Activated CD4-positive, alpha-beta memory T cell treated with anti-CD3 and anti-CD28 coated beads for 36 hours (primary cell): ENCODE measurements at regions not wholly inside any gene's neighbourhood (a gene's known extent, or its start where the extent isn't known, plus 50 kb on each side); places are given as distances from the start of the nearest gene placed in this dataset.

ENCODE experiments used
- CTCF ChIA-PET: fragments of 350-600 bp; sonication (Branson Sonifier 250); formaldehyde crosslinking; loops from one replicate; lab custom pipeline; 2021; ENCODE audit warnings: antibody characterized with exemption, inconsistent platforms; lab: Charles Lee
- POLR2A ChIA-PET: fragments of 350-600 bp; sonication (Branson Sonifier 250); formaldehyde crosslinking; loops from one replicate; lab custom pipeline; 2021; ENCODE audit warnings: antibody characterized with exemption; lab: Charles Lee
- DNase-seq: peaks from one replicate; pipeline ENCODE4 v3.0.0-alpha.2; 2020
- H3K27ac Mint-ChIP-seq: one replicate; pipeline ENCODE4 v1.8.0; 2021; ENCODE audit warnings: mixed read lengths
- H3K27me3 Mint-ChIP-seq: one replicate; pipeline ENCODE4 v1.8.0; 2021; ENCODE audit warnings: mixed read lengths
- H3K36me3 Mint-ChIP-seq: one replicate; pipeline ENCODE4 v1.8.0; 2021; ENCODE audit warnings: mixed read lengths
- H3K4me1 Mint-ChIP-seq: one replicate; pipeline ENCODE4 v1.8.0; 2021; ENCODE audit warnings: low read depth, mixed read lengths
- H3K4me3 Mint-ChIP-seq: one replicate; pipeline ENCODE4 v1.8.0; 2021; ENCODE audit warnings: mild to moderate bottlenecking, mixed read lengths
- H3K9me3 Mint-ChIP-seq: one replicate; pipeline ENCODE4 v1.8.0; 2021; ENCODE audit warnings: mixed read lengths
- intact Hi-C: fragments of 100-400 bp; cut with micrococcal nuclease; formaldehyde crosslinking; loops from one replicate; pipeline ENCODE4 v1.15.1; 2023

GRCh38 chr22:27673839-27674238, 127.7 kb downstream of the MN1 start:
- Mint-ChIP-seq H3K9me3 (no peaks in the 10 kb centered on the region), H3K27me3 (peaks cover 23% of the 10 kb centered on the region), H3K27ac (no peak overlapping the region), H3K4me1 (no peaks in the 10 kb centered on the region), H3K36me3 (no peaks in the 10 kb centered on the region), H3K4me3 (no peak overlapping the region)
- CTCF ChIA-PET: no interaction called here
- no peak for DNase-seq
- POLR2A ChIA-PET: no interaction called here
- intact Hi-C loops: no loop called here

- POLR2A ChIA-PET: no interaction called here
- intact Hi-C loops: no loop called here
- Mint-ChIP-seq H3K36me3 (no peaks in the 10 kb centered on the region), H3K4me1 (no peaks in the 10 kb centered on the region), H3K9me3 (no peaks in the 10 kb centered on the region), H3K4me3 (no peak overlapping the region), H3K27me3 (peaks cover 20% of the 10 kb centered on the region), H3K27ac (no peak overlapping the region)
- CTCF ChIA-PET: no interaction called here
- DNase-seq: no peak
These were observed 127.2 kb downstream of the MN1 start for GRCh38 chr22:27674261-27674923.

- H3K36me3 Mint-ChIP-seq: no peaks in the 10 kb centered on the region
- no peak for DNase-seq
- H3K4me1 Mint-ChIP-seq: no peaks in the 10 kb centered on the region
- POLR2A ChIA-PET: no interaction called here
- peaks cover 7% of the 10 kb centered on the region for H3K27me3 Mint-ChIP-seq
- no peaks in the 10 kb centered on the region for H3K9me3 Mint-ChIP-seq
- CTCF ChIA-PET: no interaction called here
- no peak overlapping the region for H3K27ac Mint-ChIP-seq
- intact Hi-C loops: no loop called here
- no peak overlapping the region for H3K4me3 Mint-ChIP-seq
These were observed 124.9 kb downstream of the MN1 start for GRCh38 chr22:27676545-27677213.

- H3K4me1 Mint-ChIP-seq: no peaks in the 10 kb centered on the region
- CTCF ChIA-PET: no interaction called here
- no peak overlapping the region for H3K4me3 Mint-ChIP-seq
- no peak overlapping the region for H3K27ac Mint-ChIP-seq
- H3K27me3 Mint-ChIP-seq: peaks cover 6% of the 10 kb centered on the region
- no peak for DNase-seq
- intact Hi-C loops: no loop called here
- H3K36me3 Mint-ChIP-seq: no peaks in the 10 kb centered on the region
- H3K9me3 Mint-ChIP-seq: no peaks in the 10 kb centered on the region
- POLR2A ChIA-PET: no interaction called here
These were observed 123.6 kb downstream of the MN1 start for GRCh38 chr22:27677905-27678458.

- Mint-ChIP-seq H3K9me3 (no peaks in the 10 kb centered on the region), H3K27ac (no peak overlapping the region), H3K36me3 (no peaks in the 10 kb centered on the region), H3K27me3 (peaks cover 6% of the 10 kb centered on the region), H3K4me3 (no peak overlapping the region), H3K4me1 (no peaks in the 10 kb centered on the region)
- ChIA-PET CTCF (no interaction called here), POLR2A (no interaction called here)
- no peak for DNase-seq
- intact Hi-C loops: no loop called here
These were observed 122.4 kb downstream of the MN1 start for GRCh38 chr22:27679176-27679575.

- Mint-ChIP-seq H3K9me3 (no peaks in the 10 kb centered on the region), H3K27me3 (peaks cover 6% of the 10 kb centered on the region), H3K36me3 (no peaks in the 10 kb centered on the region), H3K4me1 (no peaks in the 10 kb centered on the region), H3K27ac (no peak overlapping the region), H3K4me3 (no peak overlapping the region)
- DNase-seq: no peak
- ChIA-PET CTCF (no interaction called here), POLR2A (no interaction called here)
- intact Hi-C loops: no loop called here
These were observed 121.7 kb downstream of the MN1 start for GRCh38 chr22:27679693-27680488.

- DNase-seq: no peak
- CTCF ChIA-PET: no interaction called here
- Mint-ChIP-seq H3K4me1 (no peaks in the 10 kb centered on the region), H3K27ac (no peak overlapping the region), H3K27me3 (peaks cover 6% of the 10 kb centered on the region), H3K36me3 (no peaks in the 10 kb centered on the region), H3K9me3 (no peaks in the 10 kb centered on the region), H3K4me3 (no peak overlapping the region)
- POLR2A ChIA-PET: no interaction called here
- intact Hi-C loops: no loop called here
These were observed 120.9 kb downstream of the MN1 start for GRCh38 chr22:27680636-27681035.

- Mint-ChIP-seq H3K9me3 (no peaks in the 10 kb centered on the region), H3K4me3 (no peak overlapping the region), H3K27ac (no peak overlapping the region), H3K36me3 (no peaks in the 10 kb centered on the region), H3K4me1 (no peaks in the 10 kb centered on the region), H3K27me3 (peaks cover 3% of the 10 kb centered on the region)
- ChIA-PET CTCF (no interaction called here), POLR2A (no interaction called here)
- intact Hi-C loops: no loop called here
- no peak for DNase-seq
These were observed 120.5 kb downstream of the MN1 start for GRCh38 chr22:27681037-27681436.

- POLR2A ChIA-PET: no interaction called here
These were observed 119.1 kb downstream of the MN1 start for GRCh38 chr22:27682437-27682836.

GRCh38 chr22:27684901-27685300, 116.7 kb downstream of the MN1 start:
- no peak overlapping the region for H3K4me3 Mint-ChIP-seq
- no peak for DNase-seq
- H3K27me3 Mint-ChIP-seq: peaks cover 5% of the 10 kb centered on the region
- ChIA-PET POLR2A (no interaction called here), CTCF (no interaction called here)
- intact Hi-C loops: no loop called here
- H3K4me1 Mint-ChIP-seq: no peaks in the 10 kb centered on the region
- no peak overlapping the region for H3K27ac Mint-ChIP-seq
- peaks cover 5% of the 10 kb centered on the region for H3K9me3 Mint-ChIP-seq
- H3K36me3 Mint-ChIP-seq: no peaks in the 10 kb centered on the region

More at GRCh38 chr22:27682437-27682836, 119.1 kb downstream of the MN1 start:
- Mint-ChIP-seq H3K4me1 (no peaks in the 10 kb centered on the region), H3K4me3 (no peak overlapping the region), H3K27me3 (peaks cover 3% of the 10 kb centered on the region), H3K9me3 (no peaks in the 10 kb centered on the region), H3K36me3 (no peaks in the 10 kb centered on the region), H3K27ac (no peak overlapping the region)
- CTCF ChIA-PET: no interaction called here
- DNase-seq: no peak
- intact Hi-C loops: no loop called here

- H3K36me3 Mint-ChIP-seq: no peaks in the 10 kb centered on the region
- H3K4me3 Mint-ChIP-seq: no peak overlapping the region
- H3K9me3 Mint-ChIP-seq: peaks cover 5% of the 10 kb centered on the region
- peaks cover 5% of the 10 kb centered on the region for H3K27me3 Mint-ChIP-seq
- no peaks in the 10 kb centered on the region for H3K4me1 Mint-ChIP-seq
- intact Hi-C loops: no loop called here
- ChIA-PET POLR2A (no interaction called here), CTCF (interaction anchor here (0.6 kb wide), 1 partner anchor 132 kb away, joined by 3 read pairs; no protein-coding TSS in a partner anchor)
- DNase-seq: no peak
- no peak overlapping the region for H3K27ac Mint-ChIP-seq
These were observed 116.0 kb downstream of the MN1 start for GRCh38 chr22:27685515-27685914.

GRCh38 chr22:27685970-27686369, 115.6 kb downstream of the MN1 start:
- Mint-ChIP-seq H3K9me3 (peaks cover 5% of the 10 kb centered on the region), H3K4me1 (no peaks in the 10 kb centered on the region), H3K27me3 (peaks cover 5% of the 10 kb centered on the region), H3K36me3 (no peaks in the 10 kb centered on the region), H3K4me3 (no peak overlapping the region), H3K27ac (no peak overlapping the region)
- CTCF ChIA-PET: interaction anchor here (0.6 kb wide), 1 partner anchor 133 kb away, joined by 3 read pairs; no protein-coding TSS in a partner anchor
- intact Hi-C loops: no loop called here
- POLR2A ChIA-PET: no interaction called here
- no peak for DNase-seq
